HG02623 (cell line): ENCODE measurements at regions not wholly inside any gene's neighbourhood (a gene's known extent, or its start where the extent isn't known, plus 50 kb on each side); places are given as distances from the start of the nearest gene placed in this dataset.
"Not testable (repeated sequence)": the region's sequence is repeated elsewhere in the genome, so short reads cannot be mapped to it uniquely, and the experiment has no call there.

Source experiments
- ATAC-seq: cut with Tn5 transposase; IDR thresholded peaks from one replicate; pipeline ENCODE4 v1.9.1; 2021; ENCODE audit warnings: moderate library complexity; ENCODE audit not compliant: unreplicated experiment

DNA sequence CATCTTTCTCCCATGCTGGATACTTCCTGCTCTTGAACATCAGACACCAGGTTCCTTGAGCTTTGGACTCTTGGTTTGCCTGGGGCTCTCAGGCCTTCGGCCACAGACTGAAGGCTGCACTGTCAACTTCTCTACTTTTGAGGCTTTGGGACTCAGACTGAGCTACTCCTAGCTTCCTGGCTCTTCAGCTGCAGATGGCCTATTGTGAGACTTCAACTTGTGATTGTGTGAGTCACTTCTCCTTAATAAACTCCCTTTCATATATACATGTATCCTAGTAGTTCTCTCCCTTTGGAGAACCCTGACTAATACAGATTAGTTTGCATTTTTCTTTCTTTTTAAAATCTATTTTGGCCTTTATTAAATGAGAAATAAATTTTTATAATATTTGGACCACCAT lies 276.2 kb upstream of the SEMA3C start:
- ATAC-seq: no peak

DNA sequence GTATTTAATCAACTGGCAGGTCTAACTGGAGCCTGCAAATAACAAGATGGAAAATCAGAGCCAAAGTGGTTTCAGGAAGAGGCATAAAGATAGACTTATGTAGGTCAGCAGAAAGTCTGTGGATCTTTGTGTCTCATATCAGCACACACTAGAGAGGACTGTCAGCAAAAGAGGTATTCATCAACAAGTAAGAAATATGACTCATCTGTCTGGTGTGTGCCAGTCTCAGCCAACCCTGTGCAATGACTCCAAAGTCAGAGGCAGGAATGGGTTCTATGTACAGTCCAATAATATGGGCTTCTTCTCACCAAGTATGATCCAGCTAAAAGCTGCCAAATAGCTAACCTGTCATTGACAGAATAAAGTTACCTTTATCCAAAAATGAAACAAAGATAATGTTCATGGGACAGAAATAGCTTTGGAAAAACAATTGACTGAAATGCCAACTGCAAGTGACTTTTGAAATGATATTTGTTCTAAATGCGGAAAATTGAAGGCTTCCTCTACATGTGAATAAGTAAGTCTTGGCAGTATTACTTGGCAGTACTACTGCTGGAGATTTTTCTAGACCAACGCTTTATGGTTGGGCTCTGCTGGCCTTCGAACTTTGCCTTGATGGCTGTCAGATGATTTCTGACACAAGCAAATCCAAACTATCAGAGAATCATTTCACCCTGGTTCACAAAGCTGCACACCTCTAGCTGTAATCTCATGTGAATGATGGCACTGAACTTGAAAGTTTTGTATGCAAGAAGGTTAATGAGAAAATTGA lies 272.3 kb upstream of the SEMA3C start:
- no peak for ATAC-seq

DNA sequence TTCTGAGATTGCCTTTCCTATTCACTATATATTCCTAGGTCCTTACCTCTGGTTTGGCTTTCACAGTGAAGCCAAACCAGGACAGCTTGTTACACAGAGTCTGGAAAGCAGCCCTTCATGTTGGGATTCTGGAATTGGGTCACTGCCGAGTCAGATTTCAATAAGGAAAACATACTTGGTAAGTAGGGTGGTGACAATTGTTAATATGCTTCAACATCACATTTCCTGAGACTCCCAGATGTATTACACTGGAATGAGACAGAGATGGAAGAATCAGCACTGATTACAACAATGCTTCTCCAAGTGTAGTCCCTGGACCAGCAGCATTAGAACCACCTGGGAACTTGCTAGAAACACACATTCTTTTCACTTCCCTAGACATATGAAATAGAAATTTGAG lies 268.9 kb upstream of the SEMA3C start:
- no peak for ATAC-seq

DNA sequence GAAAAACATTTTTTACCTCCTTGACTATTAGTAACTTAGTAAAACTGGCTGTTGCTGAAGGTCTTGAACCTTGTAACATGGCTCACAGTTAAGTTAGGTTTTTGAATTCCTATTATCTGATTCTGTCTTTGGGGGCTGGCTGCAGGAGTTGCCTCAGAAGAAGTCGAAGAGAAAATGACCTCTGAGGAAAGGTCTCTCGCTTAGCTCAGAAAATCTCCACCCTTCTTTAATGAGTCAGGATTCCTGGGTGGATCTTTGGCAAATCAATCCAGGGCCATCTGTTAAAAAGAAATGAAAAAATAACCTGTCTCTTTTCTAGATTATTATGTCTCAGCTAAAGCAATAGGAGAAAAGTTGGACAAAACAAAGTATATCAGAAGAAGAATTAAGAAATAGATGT lies 267.8 kb upstream of the SEMA3C start:
- no peak for ATAC-seq

DNA sequence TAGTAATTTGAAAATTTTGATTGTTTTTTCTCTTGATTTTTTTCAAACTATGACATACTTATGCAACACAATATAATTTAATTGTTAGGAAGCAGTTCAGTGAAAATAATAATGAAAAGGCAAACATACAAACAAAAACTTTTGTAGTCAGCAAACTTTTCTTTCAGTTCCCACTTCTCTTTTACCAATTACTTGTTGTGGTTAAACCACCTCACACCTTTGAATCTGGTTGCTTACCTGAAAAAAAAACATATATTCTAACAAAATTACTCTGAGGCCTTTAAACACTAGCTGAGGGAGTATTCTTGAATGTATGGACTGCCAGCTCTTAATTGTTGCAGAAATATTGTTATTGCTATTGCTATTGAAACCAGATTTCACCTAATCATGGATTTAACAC lies 266.2 kb upstream of the SEMA3C start:
- no peak for ATAC-seq

DNA sequence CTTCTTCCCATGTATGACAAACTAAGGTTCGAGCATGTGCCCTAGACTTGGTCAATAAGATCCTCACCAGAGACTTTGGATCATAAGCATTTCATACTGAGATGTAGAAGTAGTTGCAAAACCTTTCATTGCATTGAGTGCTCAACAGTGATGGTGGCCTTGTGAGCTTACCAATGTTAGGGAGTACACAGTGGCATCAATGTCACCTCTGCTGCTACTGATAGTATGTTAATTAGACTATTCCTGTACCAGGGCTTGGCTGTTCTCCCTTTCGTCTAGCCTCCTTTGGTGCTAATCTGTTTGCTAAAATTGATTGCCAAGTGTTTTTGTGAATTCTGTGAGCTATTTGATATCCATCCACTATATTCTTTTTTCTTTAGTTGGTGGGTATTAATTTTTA lies 264.5 kb upstream of the SEMA3C start:
- no peak for ATAC-seq

DNA sequence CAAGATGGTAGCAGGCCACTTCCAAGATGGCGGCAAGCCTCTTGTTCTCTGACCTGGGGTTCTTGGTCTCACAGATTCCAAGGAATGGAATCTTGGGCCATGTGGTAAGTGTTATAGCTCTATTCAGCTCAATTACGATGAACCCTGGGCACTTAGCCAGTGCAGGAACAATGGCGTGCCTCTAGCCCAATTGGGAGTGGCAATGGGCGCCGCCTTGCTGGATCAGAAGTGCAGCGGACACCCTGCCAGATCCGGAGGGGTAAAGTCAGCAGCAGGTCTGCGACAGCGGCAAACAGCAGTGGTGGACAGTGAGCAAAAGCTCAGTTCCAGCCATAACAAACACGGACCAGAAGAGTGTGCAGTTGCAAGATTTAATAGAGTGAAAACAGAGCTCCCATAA lies 263.2 kb upstream of the SEMA3C start:
- ATAC-seq: not testable (repeated sequence)

DNA sequence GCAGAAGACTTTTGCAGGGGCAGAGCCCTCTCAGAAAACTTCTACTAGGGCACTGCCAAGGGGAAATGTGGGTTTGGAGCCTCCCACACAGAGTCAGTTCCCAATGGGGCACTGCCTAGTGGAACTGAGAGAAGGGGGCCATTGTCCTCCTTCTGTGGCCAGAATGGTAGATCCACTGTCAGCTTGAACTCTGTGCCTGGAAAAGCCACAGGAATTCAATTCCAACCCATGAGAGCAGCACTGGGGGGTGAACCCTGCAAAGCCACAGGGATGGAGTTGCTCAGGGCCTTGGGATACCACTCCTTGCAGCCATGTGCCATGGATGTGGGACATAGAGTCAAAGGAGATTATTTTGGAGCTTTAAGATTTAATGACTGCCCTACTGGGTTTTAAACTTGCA lies 262.2 kb upstream of the SEMA3C start:
- ATAC-seq: no peak

DNA sequence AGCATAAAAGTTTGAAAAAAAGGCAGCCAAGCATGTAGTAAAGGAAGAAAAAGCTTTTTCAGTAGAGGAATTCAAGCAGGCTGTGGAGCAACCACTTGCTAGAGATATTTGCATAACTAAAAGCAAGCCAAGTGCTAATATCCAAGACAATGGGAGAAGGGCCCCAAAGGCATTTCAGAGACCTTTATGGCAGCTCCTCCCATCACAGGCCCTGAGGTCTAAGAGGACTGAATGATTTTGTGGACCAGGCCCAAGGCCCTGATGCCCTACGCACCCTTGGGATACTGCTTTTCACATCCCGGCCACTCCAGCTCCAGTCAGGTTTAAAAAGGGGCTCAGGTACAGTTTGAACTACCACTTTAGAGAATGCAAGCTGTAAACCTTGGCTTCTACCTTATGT lies 261.7 kb upstream of the SEMA3C start:
- no peak for ATAC-seq

DNA sequence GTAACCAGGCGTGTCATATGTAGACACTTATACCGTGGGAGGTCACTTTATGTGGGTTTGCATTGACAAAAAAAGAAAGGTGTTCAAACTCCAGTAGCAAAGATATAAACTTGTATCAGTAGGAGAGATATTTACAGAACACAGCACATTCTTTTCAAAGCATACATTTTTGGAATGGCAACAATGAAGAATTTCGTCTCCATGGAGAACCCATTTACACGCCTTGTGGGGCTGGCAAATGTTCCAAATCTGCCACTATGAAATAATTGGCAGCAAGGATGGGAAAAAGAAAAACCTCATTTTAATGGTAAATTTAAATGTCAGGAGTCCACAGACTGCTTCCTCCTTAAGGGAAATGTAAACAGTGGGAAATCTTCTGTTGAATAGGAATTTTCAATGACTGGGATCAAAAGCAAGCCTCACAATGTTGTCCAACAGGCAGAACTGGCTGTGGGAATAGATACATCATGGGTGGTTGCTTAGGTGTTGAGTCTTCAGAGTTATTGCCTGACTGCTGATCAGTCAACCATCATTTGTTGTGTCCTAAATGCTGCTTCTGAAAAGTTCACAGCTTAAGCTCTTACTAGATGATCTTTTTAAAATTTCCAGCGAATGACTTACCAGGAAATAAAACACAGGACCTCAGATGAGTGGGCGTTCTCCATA lies 256.6 kb upstream of the SEMA3C start:
- no peak for ATAC-seq

DNA sequence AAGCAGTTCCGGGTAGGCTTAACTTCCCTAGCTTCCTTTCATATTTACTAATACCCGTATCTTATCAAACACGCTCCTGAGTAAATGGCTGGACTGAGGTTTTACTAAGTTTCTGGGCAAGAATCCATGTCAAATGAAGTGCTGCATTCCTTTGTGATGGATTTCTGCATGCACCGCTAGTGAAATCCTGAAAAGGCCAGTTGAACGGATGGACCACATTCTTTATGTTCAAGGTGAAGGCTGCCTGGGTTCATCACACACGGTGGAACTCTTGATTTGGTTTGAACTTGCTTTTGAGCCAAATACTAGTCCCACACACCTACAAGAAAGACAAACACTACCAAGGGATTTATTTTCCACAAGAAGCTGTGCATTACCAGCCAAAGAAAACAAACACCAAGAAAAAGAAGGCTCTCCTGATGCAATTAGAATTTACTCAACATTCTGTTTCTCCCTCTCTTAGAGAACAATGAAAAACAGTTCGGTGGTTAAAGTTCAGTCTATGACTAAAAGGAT lies 255.0 kb upstream of the SEMA3C start:
- no peak for ATAC-seq

DNA sequence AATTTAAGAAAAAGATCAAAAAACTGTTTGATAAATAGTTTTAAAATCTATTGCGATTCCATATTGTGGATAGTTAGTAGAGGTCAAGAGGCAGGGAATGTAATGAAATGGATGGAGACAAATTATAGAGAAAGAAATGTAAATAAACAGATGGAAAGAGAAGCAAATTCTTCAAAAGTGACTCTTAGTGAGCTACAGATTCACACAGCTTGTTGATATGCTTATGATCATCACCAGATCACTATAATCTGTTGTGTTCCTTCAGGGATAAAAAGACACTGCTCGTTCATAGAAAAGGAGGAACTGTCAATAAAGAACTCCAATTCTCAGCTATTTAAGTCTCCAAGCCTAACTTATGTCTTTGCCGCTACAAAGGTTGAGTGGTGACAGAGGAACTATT lies 251.4 kb upstream of the SEMA3C start:
- ATAC-seq: no peak

DNA sequence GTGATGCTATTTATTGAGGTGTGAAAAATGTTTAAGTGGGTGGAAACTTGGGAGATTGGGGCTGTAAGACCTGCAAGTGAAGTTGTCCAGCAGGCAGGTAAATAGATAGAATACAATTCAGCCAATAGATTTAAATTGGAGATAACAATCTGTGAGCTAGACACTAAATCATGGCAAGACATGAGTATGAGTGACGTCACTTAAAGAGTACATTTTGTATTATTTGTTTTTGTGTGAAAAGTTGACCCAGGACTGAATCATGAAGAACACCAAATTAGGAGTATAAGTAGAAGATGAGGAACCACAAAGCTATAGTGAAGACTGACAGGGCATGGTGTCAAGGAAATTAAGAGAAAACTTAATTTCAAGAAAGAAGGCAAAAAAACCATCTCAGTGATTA lies 249.1 kb upstream of the SEMA3C start:
- ATAC-seq: no peak

DNA sequence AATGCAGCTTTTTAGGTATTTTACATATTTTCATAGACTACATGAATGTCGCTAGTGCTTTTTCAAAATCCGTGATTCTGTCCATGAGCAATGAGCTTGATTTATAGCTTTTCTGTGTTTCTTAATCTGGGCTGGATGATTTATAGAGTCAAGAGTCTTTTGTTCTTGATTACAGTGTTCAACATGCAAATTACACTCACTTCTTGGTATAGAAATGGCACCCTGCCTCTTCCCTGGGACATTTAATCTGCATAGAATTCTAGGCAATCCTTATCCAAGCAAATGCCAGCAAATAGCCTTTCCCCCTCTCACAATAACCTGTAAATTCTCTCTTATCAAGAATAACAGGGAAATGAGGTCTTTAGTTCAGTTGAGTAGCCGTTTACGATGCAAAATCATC lies 246.2 kb upstream of the SEMA3C start:
- ATAC-seq: no peak

DNA sequence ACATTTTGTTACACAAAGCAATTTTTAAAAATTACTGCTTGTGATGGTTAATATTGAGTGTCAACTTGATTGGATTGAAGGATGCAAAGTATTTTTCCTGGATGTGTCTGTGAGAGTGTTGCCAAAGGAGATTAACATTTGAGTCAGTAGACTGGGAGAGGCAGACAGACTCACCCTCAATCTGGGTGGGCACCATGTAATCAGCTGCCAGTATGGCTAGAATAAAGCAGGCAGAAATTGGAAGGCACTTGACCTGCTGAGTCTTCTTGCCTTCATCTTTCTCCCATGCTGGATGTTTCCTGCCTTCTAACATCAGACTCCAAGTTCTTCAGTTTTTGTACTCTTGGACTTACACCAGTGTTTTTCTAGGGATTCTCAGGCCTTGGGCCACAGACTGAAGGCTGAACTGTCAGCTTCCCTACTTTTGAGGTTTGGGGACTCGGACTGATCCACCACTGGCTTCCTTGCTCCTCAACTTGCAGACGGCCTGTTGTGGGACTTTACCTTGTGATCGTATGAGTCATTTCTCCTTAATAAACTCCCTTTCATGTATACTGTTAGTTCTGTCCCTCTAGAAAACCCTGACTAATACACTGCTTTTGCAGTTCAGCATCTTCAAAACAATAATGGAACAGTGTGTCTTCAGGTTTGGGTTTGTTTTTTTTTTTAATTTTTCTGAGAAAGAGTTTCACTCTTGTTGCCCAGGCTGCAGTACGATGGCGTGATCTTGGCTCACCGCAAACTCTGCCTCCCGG lies 244.1 kb upstream of the SEMA3C start:
- ATAC-seq: no peak

DNA sequence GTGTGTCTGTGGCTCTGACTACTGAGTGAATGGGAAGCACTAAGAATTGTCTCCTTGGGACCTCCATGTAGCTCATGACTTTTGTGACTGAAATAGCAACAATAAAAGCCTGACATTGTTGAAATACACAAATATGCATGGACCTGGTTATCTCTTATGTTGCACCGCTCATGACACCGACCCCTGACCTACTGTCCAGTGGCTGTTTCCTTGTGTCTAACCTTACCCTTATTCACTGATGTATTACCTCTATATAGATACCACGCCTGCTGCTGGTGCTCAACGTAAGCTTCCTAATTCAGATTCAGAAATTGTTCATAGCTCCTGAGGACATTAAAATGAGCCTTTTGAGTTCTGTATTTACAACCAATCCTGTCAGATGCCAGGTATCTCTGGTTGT lies 243.4 kb upstream of the SEMA3C start:
- ATAC-seq: no peak

DNA sequence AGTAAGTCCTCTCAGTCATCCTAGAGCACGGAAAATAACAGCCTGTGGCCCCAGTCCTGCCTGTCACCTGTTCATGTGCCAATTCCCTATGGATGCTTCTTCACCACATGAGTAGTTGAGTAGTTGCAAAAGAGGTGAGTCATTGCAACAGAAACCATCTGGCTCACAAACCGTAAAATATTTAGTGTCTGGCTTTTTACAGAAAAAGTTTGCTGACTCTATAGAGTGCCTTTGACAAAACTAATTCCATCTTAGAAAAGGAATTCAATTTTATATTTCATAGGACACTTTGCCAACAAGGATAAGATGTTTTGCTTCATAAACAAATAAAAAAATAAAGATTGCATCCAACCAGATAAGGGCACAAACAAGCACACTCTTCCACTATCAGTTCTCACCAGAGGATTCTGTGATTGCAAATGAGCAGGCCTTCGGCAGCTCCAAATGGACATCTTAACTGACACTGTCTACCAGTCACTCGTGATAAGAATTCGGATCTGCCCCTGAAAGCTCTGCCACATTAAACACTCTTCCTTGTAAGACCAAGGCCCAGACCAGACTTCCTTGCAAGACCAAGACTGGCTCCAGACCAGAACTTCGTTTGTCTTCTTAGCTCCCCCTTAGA lies 242.7 kb upstream of the SEMA3C start:
- ATAC-seq: no peak

DNA sequence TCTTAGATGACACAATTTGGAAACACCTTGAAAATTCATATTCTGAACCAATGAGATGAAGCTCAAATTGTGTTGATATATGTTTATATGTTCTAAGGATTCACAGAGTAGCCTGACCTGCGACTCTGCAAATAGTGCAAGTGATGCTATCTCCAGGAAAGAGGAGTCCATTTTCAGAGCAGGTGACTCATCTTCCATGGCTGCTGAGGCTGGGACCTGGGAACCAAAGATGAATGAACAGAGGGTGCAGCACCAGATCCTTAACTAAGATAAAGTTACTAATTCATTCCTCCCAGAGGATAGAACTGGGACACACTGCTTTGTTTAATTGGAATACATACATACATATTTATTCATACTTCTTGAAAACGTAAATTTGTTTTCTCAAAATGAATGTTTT lies 240.6 kb upstream of the SEMA3C start:
- ATAC-seq: no peak

DNA sequence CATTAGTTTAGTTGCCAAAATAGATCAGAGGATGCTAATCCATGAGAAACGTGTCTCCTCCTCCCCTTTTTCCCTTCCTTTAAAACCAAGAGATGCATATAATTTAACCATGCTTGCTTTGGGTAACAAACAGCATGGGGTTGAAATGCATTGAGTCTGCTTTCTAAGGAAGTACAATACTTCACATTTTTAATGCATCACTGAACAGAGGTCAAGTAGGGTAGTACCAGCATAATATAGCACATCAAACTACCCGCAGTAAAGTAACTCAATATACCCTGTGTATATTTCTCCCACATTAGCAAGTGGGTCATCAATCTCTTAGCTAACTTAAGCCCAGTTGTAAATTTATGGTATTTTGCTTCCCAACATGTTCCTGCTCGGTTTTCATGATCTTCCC lies 239.3 kb upstream of the SEMA3C start:
- no peak for ATAC-seq

DNA sequence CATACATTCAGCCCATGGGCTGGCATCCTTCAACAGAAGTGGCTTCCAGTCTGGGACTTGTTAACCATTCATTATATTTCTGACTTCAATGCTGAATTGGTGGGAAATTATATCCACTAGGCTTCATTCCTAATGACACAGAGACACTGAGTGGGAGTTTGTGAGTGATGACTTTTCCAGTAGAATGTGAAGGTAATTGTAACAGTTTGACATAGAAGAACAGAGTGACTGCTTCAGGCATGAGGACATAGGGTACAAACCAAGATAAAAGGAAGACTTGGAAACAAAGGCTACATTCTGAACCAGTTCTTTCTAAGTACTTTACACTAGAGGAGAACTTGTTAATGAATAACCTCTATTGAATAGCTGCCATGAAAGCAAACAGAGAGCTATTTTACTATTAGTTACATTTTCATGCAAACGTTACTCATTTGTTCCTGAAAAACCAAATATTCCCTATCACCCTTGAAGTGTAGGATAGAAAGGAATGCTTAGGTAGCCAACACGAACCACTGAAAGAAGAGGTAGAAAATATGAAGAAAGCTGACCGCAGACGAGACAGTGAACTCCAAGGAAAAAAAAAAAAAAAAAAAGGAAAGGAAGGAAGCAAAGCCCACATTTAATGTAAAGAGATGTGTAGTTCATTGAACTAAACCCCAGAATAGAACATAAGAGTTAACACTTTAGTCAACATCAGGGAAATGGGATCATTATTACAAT lies 237.0 kb upstream of the SEMA3C start:
- ATAC-seq: no peak

DNA sequence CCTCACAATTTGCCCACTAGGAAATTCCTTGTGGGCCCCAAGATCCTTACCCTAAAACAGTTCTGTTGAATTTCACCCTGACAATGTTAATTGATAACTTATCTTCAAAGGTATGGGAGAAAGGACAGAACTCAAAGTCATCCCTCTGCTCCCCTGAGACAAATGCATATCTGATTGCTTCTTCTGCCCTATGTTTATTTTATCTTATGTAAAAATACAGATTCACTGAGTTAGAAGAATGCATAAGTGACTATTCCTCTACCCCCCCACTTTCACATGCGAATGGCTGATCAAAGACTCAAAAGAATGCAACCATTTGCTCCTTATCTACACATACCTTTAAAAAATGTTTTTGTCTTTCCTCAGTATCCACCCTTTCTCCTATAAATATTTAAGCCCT lies 235.7 kb upstream of the SEMA3C start:
- ATAC-seq: no peak
